AG09319 (cell line): ENCODE measurements at regions not wholly inside any gene's neighbourhood (a gene's known extent, or its start where the extent isn't known, plus 50 kb on each side); places are given as distances from the start of the nearest gene placed in this dataset.

Experiments
- DNase-seq: peaks from one replicate; pipeline ENCODE4 v3.0.0-alpha.2; 2010; ENCODE audit warnings: low read depth; ENCODE audit errors: extremely low read depth
- CTCF ChIP-seq: IDR thresholded peaks from 2 replicates; pipeline ENCODE4 v1.5.1; 2011; ENCODE audit warnings: low read depth, mild to moderate bottlenecking, inconsistent platforms, low read length, moderate library complexity

DNA sequence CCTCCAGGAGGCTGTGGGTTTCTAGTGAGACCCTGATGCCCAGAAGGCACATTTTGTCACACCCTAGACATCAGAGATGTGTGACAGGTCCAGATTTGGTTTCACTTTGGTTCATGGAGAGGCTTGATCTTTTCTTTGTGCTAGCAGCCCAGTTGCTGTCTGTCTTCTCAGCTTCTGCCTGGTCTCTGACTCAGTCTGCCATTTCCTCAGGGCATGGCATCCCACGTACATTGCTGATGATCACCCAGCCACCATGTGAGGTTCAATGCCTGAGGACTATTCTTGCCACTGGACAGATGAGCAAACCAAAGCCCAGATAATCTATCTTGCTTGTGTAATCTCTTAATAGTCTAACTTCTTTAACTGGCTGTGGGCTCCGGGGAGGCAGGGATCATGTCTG lies 144.9 kb upstream of the MRPS22 start:
- TF ChIP-seq CTCF: no peak
- no peak for DNase-seq

DNA sequence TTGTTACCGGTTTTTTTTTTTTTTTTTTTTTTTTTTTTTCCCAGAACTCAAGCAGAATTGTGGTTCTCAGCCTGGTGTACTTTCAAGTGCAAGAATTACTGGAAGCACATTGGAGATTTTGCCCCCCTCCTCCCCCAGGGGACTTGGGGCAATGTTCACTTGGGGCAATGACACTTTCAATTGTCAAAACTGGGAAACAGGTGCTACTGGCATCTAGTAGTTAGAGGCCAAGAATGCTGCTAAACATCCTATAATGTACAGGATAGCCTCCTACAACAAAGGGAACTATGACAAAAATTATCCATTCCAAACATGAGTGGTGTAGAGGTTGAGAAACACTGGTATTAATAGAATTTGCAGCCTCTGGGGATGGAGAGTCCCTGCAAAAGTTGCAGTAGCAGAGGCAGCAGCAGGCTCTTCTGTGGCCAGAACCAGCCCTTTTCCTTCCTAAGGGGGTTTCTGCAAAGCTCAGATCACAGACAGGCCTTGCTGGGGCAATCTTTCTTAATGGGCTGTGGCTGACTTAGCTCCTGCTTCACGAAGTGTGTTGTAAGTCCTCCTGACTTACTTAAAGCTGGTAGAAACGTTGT lies 144.3 kb upstream of the MRPS22 start:
- no peak for DNase-seq
- TF ChIP-seq CTCF: no peak

GRCh38 chr3:139201446-139202225 lies 142.2 kb upstream of the MRPS22 start:
- no peak for DNase-seq
- TF ChIP-seq CTCF: no peak

DNA sequence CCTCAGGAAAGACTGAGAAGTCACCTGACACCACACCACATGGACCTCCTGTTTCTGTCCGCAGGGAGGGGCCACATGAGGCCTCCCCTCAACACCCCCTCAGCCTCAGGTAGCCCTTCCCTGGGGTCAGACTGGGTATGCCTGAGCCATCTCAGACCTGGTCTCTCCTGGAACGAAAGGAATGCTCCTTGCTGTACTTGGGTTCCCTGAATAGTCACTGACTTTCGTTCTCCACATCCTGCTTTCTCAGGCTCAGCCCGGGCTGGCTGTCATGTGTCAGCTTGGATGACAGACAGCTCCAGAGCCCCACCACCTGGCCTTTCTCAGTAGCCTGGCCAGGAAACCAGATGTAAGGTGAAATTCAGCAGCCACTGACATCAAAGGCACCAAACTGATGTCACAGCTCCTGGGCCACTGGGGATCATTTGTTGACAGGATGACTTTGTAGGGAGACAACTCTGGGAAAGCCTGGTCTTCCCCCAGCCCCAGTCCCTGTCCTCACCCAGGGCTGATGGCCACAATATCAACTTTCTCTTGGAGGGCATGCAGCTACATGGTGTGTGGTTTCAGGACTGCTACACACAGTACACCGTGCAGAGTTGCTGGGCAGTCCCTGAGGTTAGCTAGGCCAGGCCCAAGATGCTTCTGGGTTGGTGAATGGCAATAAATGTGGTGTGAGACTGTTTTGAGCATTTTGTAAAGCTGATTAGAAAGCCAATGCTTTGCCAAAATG lies 141.4 kb upstream of the MRPS22 start:
- no peak for DNase-seq
- no peak for TF ChIP-seq CTCF

- no peak for TF ChIP-seq CTCF
- DNase-seq: no peak
Observed at GRCh38 chr3:139202959-139203349, 140.9 kb upstream of the MRPS22 start.

DNA sequence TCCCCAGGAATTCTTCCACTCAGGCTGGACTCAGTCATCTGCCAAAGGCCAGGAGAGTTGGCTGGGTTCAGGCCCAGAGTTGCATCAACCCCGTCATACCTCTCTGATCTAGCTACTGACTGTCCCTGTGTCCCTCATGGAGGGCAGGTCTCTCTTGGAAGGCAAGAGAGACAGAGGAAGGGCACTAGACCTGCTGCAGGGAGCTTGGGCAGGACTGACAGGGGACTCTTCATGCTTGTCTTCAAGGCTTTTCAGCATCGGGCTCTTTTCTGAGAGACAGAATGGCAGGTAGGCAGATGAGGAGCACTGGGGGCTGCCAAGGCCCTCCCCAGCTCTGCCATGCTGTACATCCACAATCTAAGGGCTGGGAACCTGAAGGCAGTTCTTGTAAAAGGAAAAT lies 140.1 kb upstream of the MRPS22 start:
- no peak for DNase-seq
- TF ChIP-seq CTCF: no peak

DNA sequence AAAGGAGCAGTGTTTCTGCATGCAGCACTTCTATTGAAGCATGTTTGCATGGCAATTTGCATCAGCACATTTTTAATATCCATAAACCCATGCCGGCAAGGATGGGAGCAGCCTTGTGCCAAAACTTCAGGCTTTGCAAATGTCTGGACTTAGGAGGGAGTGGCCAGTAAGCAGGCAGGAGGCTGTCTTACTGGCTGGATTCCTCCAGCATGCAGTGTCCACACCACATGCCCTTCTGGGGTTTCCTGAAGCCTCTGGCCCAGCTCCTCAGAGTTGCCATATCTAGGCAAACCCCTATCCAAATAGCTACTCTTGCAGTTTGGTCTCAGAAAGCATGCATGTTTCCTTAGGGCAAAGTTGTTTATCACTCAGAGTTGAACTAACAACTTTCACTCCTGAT lies 139.1 kb upstream of the MRPS22 start:
- DNase-seq: no peak
- TF ChIP-seq CTCF: no peak
